ENCODE measurements at regions not wholly inside any gene's neighbourhood (a gene's known extent, or its start where the extent isn't known, plus 50 kb on each side); places are given as distances from the start of the nearest gene placed in this dataset.
"Not testable (repeated sequence)": the region's sequence is repeated elsewhere in the genome, so short reads cannot be mapped to it uniquely, and the experiment has no call there.

DNA sequence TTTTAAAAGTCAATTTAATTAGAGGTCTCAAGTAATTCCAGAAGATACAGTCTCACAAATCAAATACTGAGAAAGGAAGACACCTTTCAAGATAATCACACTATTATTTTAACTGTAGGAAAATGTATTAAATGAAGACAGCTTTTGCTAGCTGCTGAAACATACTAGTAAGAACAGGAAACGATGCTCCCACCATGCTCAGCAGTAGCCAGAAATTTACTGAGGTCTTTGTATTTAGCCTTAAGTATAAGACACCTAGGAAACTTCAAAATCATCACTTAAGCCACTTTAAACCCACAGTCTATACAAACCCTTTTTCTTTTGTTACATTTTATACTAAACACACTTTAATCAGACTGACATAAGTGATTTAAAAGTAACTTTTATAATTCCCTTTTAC is 72.7 kb upstream of the NPIPB12 start:
- DNase-seq: not testable (repeated sequence)

DNA sequence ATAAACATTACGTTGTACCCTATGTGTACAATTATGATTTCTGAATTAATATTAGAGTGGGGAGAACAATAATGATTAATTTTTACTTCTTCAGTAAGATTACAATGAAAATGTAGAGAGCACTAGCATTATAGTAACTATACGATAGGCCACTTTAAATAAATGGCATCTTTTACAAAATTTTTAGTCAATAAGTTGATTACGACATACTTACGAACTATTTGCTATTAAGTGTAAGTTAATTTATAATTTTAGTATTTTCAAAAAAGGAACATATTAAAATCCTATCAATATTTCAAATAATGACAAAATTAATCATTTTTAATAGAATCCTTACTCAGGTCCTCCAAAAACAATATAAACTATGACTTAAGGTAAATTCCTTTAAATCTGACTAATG is 75.6 kb upstream of the NPIPB12 start:
- not testable (repeated sequence) for DNase-seq

DNA sequence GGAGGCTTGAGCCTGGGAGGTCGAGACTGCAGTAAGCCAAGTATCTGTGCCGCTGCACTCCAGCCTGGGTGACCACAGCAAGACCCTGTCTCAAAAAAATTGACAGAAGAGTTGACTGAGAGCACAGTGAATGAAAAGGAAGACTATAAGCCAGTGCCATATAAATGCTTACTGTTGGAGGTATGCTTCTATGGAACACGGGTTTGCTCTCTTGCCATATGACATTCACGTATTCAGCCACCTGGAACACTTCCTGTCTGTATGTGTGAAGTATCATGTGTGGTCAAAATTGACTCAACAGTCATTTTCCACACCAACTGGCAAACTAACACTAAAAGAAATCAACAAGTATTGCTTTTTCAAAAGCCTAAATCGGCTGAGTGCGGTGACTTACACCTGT is 71.1 kb upstream of the SPN start:
- not testable (repeated sequence) for DNase-seq

DNA sequence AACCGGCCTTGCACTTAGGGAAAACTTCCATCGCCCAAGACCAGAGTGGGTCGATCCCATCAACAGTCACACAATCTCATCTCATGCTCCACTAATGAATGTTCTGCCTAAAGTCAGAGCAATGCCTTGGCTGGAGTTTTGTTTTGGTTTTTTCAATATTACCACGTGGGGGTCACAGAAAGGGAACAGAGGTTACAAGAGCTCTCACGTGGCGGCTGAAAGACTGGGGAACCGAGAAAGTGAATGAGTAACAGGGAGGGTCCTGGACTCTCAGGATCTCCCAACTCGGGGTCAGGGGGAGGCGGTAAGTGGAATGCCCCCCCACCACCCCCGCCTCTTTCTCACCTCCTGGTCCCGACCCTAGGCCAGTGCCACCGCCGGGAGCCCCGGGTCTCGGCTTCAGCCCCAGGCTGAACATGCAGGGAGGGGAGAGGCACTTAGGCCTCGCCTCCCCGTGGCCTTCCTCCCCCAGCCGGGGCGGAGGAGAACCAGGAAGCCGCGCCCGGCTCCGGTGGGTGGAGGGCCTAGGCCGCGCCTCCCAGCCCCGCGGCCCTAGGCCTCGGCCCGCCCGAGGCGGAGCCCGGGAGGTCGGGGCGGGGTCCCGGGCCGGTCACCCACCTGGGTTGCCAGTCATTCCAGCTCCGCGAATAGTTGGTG is 68.7 kb upstream of the SPN start:
- peak; percentile 36 for DNase-seq

DNA sequence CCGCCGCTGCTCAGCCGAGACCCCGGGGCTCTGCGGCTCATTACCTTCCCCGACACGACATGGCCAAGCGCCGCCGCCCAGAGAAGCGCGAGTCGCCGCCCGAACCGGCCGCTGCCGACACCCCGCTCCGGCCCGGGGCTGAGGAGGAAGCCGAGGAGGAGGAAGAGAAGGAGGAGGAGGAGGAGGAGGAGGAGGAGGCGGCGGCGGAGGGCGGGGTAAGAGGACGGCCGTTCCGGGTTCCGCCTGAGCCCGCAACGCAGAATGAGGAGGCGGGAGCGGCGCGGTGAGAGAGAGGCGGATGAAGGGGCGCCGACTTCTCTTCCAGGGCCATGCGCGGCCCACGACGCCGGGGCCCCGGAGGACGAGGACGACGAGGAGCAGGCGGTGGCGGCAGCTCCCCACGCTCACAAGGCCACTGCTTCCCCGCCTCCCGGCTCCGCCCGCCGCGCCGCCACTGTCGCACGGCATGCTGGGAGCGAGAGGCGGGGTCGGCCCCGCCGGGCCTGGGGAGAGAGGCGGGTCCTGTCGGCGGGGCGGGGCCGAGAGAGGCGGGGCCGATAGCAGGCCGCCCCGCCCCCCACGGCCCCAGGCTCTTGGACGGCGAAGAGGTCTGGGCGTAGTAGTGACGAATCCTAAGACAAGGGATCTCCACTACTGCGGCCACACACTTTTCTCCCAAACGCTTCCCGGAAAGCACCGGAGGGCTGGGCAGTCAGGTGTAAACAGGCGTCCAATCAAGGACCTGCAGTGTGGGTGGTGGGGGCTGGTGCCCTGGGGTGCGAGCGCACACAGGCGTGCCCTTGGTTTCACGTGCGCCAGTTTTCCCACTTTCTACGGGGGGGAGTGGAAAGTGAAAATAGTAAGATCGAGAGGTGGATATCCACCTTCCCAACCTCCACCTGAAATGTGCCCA is 67.9 kb upstream of the SPN start:
- peak; percentile 93 for DNase-seq

DNA sequence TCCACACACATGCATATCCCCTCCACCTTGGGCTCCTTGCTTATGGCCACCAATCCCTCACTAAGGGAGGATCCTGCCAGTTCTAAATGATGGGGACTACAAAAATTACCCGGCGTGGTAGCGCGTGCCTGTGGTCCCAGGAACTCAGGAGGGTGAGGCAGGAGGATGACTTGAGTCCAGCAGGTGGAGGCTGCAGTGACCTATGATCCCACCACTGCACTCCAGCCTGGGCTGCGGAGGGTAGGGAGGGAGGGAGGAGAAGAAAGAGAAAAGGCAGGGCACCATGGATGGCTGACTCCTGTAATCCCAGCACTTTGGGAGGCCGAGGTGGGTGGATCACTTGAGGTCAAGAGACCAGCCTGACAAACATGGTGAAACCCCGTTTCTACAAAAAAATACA is 66.0 kb upstream of the SPN start:
- DNase-seq: not testable (repeated sequence)

DNA sequence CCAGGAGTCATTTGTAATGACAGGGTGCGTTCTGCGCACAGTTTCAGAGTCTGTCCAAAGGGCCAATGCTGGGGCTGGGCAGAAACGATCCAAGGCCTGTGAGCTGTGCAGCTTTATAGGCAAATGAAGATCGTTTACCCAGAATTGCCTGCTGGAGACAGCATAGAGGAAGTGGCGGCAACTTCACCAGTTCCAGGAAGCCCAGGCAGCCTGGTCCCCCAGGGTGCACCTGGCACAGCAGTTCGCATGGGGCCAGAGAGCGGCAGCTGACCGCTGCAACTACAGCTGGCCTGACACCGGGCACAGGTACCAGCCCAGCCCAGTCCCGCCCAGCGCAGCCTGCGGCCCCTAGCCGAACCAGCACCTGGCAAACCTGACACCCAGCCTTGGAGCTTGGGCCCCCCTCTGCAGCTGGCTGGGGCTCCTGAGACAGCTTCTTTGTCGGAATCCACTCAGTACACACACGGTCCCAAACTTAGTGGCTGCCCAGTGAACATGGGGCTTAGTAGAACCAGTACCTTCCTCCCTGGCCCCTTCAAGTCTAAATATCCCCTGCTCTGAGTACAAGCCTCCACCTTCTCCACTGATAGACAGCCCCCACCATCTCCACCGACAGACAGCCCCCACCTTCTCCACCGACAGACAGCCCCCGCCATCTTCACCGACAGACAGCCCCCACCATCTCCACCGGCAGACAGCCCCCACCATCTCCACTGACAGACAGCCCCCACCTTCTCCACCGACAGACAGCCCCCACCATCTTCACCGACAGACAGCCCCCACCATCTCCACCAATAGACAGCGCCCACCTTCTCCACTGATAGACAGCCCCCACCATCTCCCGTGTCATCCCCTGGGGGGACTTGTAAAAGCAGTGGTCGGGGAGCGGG is 62.7 kb upstream of the SPN start:
- DNase-seq: not testable (repeated sequence)

DNA sequence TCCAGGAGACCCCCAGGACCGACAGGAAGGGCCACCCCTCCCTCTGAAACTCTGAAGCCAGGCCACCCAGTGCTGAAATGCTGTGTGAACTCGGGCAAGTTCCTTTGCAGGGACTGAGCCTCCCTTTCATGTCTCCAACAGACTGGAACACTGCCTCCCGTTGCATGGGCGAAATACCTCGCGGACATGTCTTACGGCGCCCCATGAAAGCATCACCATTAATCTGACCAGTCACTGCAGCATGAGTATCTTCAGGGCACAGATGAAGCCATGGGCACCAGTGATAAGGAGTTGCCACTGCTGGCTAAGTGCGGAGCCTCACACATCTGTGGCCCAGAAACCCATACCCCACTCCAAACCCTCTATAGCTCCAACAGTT is 60.8 kb upstream of the SPN start:
- peak; percentile 20 for DNase-seq

DNA sequence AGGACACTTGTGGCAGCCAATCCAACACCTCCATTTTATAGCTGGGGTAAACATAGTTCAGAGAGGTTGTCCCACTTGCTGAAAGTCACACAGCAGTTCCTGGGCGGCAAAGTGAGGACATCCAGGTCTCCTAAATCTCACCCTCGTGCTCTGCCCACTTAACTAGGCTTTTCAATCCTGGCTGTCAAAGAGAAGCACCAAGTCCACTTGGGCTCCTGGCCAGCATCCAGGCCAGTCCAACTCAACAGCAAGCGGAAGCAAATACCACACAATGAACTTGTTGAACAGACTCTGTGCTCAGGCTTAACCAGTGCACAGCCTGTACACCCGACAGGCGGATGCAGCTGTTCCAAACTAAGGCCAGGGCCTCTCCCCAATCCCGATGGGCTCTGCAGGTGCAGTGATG is 60.4 kb upstream of the SPN start:
- DNase-seq: peak; percentile 30

DNA sequence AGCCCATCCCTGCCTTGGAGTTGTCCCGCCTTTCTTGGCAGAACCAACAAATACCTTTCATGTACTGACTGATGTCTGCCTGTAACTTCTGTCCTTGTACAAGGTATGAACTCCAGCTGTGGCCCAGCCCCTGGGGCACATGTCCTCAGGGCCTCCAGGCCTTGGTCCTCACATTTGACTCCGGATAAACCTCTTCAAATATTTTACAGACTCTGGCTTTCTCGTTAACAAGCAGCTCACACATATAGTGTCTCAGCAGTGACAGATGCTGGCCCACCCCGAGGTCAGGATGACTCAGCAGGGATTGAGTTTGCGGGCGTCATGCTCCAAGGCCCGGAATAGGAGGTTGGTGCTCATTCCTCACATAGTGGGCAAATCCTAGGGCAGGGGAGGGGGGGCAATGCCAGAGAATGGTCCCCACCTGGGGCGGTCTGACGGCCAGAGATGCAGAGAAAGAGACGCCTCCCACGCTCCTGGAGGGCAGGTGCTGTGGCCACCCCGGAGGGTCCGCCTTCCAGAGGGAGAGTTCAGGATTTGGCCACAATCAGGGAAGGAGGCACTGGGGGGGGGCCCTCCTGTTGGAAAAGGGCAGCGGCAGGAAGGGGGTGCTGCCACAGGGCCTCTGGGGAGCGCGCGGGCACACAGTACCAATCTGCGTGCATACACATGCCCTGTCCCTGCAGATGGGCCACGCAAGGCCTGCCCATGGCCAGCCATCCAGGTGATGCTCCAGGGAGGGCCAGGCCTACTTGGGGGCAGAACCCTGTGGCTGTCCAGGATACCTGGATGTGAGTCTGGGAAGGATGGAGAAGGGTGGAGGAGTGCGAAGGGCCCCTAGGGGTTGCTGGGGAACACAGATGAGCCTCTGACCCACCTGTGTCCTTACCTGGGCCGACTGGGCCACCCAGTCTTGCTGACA is 58.2 kb upstream of the SPN start:
- DNase-seq: peak; percentile 35

DNA sequence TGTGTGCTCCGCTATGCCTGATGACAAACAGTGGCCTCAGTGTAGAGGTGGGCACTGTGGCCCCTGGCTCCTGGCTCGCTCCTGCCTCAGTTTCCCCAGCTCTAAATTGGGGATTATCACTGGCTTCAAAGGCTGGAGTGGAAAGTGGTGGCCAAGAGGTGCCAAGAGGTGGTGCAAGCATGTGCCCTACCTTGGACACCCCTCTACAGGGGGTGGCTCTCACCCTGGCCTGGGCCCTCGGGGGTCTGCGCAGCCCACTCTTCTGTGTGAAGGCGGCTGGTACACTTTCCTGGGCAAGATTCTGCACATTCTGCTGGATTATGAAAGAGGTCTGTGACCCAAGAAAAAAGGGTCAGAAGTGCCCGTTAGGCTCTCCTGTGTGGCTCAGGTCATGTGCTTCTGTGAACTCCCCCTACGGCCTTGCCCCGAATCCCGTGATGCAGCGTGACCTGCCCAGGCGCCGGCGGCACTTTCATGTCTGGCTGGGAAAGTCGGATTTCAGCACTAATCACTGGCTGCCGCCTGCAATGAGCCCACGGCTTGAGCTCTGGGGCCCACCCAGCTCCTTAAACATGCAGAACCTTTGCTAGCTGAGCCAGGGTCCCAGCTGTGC is 57.3 kb upstream of the SPN start:
- not testable (repeated sequence) for DNase-seq

DNA sequence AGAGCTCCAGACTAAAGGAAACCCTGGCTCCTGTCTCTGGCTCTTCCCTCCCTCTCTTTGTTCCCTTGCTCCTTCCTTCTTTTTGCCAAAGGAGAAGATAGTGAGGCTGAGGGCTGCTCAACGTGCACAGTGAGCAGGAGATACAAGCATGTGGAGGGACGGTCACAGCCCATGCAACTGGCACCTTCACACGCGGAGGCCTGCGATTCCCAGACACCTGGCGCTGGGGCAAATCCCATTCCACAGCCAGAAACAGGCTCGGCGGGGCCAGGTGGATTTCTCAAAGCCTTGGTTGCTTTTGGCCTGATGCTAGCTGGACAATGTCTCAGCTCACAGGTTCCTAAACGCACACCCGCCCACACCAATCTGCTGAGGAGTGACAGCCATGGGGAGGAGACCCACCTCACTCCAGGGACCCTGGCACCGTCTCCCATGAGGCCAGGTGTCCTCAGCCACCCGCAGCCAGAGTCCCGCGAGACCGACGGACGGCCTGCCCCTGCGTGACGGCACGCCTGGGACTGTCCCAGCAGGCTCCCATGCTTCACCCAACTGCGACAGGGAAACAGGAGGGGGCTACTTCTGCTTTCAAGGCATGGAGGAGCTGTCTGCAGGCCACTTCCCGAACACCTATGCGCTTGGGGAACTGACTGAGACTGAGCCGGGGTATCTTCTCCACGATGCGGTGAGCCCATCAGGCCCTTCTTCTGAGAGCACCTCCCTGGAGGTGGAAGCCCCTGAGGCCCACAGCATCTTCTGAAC is 56.2 kb upstream of the SPN start:
- DNase-seq: not testable (repeated sequence)

DNA sequence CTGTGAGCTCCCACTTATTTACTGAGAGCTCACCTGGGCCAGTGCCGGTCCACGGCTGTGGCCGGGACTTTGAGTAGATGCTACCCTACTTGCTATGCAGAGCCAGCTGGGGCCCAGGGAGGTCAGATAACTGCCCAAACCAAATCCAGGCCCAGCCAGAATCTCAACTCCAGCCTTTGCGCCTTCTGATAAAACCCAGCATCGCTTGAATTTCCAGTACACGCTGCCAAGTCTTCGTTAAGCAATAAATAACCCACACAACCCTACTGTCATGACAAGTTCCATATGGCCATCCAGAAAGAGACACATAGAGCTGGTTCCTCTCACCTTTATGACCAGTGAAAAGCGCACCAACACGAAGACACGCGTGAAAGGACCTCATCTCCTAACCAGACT is 55.6 kb upstream of the SPN start:
- DNase-seq: not testable (repeated sequence)

DNA sequence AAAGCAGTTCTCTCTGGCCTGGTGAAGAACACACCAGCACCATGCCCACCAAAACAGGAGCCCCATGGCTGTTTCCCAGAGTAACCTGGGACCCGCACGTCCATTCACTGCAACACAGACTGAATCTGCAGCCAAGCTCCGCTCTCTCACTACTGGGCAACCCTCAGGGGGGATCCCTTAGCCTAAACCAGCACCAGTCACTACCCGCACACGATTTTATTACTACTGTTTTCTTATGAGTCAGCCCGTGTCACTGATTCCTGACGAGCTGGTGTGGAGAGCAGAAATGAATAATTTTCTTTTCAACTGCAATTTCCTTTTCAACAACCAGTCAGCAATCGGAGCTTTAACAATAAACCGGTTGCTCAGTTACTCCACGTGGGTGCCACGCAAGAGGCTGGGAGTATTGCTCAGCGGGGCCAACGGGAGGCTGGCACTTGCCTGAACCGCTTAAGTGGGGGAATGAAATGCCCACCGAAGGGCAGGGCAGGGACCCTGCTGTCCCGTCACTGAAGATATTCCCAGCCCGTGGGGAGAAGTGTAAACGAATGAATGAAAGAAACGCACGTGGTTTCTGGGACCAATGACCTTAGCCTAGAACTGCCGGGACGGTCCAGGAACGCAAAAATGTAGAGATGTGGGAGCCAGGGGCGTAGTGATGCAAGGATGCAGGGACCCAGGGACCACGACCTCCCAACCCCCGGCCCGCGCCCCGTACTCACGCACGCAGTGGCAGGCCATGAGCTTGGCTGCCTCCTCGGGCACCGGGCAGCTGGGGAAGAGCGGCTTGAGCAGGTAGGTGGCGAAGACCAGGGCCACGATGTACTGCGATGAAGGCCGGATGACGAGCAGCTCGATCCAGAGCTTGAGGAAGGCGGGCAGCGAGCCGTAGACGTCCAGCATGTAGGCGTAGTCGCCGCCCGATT is 50.4 kb upstream of the SPN start:
- DNase-seq: not testable (repeated sequence)

Measured in right hindlimb (tissue), 1 donor.